T-helper 1 cell (primary cell): ENCODE measurements at regions not wholly inside any gene's neighbourhood (a gene's known extent, or its start where the extent isn't known, plus 50 kb on each side); places are given as distances from the start of the nearest gene placed in this dataset.

Experiments used
- DNase-seq, 5 donors: peaks; one replicate each; pipeline ENCODE4 v3.0.0-alpha.2; 2012 to 2020

- no peak for DNase-seq
Observed at GRCh38 chr1:187241971-187242370, 413.2 kb downstream of the PLA2G4A start.

GRCh38 chr1:187244623-187245022 is 415.9 kb downstream of the PLA2G4A start:
- DNase-seq: no peak

GRCh38 chr1:187245201-187245600 is 416.5 kb downstream of the PLA2G4A start:
- no peak for DNase-seq

- DNase-seq: no peak
Observed at GRCh38 chr1:187249196-187249595, 420.4 kb downstream of the PLA2G4A start.

GRCh38 chr1:187252923-187253322 is 424.2 kb downstream of the PLA2G4A start:
- no peak for DNase-seq

GRCh38 chr1:187257476-187257875 is 428.7 kb downstream of the PLA2G4A start:
- DNase-seq: no peak

- no peak for DNase-seq
Observed at GRCh38 chr1:187261637-187262036, 432.9 kb downstream of the PLA2G4A start.

GRCh38 chr1:187262731-187263130 is 434.0 kb downstream of the PLA2G4A start:
- no peak for DNase-seq

- DNase-seq: no peak
Observed at GRCh38 chr1:187264995-187265602, 436.4 kb downstream of the PLA2G4A start.

- no peak for DNase-seq
Observed at GRCh38 chr1:187266051-187266450, 437.3 kb downstream of the PLA2G4A start.

GRCh38 chr1:187267827-187268226 is 439.1 kb downstream of the PLA2G4A start:
- DNase-seq: no peak

- no peak for DNase-seq
Observed at GRCh38 chr1:187270256-187270655, 441.5 kb downstream of the PLA2G4A start.

- no peak for DNase-seq
Observed at GRCh38 chr1:187275346-187275745, 446.6 kb downstream of the PLA2G4A start.

GRCh38 chr1:187275985-187276575 is 447.3 kb downstream of the PLA2G4A start:
- DNase-seq: no peak

GRCh38 chr1:187276677-187277076 is 447.9 kb downstream of the PLA2G4A start:
- no peak for DNase-seq

GRCh38 chr1:187280031-187280430 is 451.3 kb downstream of the PLA2G4A start:
- no peak for DNase-seq

GRCh38 chr1:187281085-187281484 is 452.3 kb downstream of the PLA2G4A start:
- no peak for DNase-seq

- DNase-seq: no peak
Observed at GRCh38 chr1:187283984-187284383, 455.2 kb downstream of the PLA2G4A start.

- DNase-seq: no peak
Observed at GRCh38 chr1:187294421-187295201, 465.9 kb downstream of the PLA2G4A start.

GRCh38 chr1:187300081-187300480 is 471.3 kb downstream of the PLA2G4A start:
- no peak for DNase-seq

GRCh38 chr1:187306710-187307415 is 478.1 kb downstream of the PLA2G4A start:
- no peak for DNase-seq

- DNase-seq: no peak
Observed at GRCh38 chr1:187310038-187310631, 481.4 kb downstream of the PLA2G4A start.

- no peak for DNase-seq
Observed at GRCh38 chr1:187313115-187313514, 484.4 kb downstream of the PLA2G4A start.
